GOT3 (cell line): ENCODE measurements at regions not wholly inside any gene's neighbourhood (a gene's known extent, or its start where the extent isn't known, plus 50 kb on each side); places are given as distances from the start of the nearest gene placed in this dataset.
"Not testable (repeated sequence)": the region's sequence is repeated elsewhere in the genome, so short reads cannot be mapped to it uniquely, and the experiment has no call there.

ENCODE experiments used
- DNase-seq: peaks from one replicate; lab custom pipeline; 2025; ENCODE audit warnings: mixed read lengths; lab: John Stamatoyannopoulos, UW

GRCh38 chr5:92633875-92634487 is 947.0 kb downstream of the NR2F1-AS1 start:
- no peak for DNase-seq

GRCh38 chr5:92633176-92633575 is 947.8 kb downstream of the NR2F1-AS1 start:
- DNase-seq = no peak

GRCh38 chr5:92631237-92631701 is 949.8 kb downstream of the NR2F1-AS1 start:
- DNase-seq = not testable (repeated sequence)

- no peak for DNase-seq
These were observed 951.4 kb downstream of the NR2F1-AS1 start for GRCh38 chr5:92629574-92629973.

GRCh38 chr5:92629000-92629399 is 952.0 kb downstream of the NR2F1-AS1 start:
- no peak for DNase-seq

GRCh38 chr5:92627186-92627585 is 953.8 kb downstream of the NR2F1-AS1 start:
- DNase-seq = no peak

- no peak for DNase-seq
These were observed 964.9 kb downstream of the NR2F1-AS1 start for GRCh38 chr5:92616085-92616484.

GRCh38 chr5:92613546-92613945 is 967.5 kb downstream of the NR2F1-AS1 start:
- no peak for DNase-seq

- not testable (repeated sequence) for DNase-seq
These were observed 970.6 kb downstream of the NR2F1-AS1 start for GRCh38 chr5:92610435-92610834.

- DNase-seq = no peak
These were observed 975.4 kb downstream of the NR2F1-AS1 start for GRCh38 chr5:92605591-92605990.

- no peak for DNase-seq
These were observed 981.7 kb downstream of the NR2F1-AS1 start for GRCh38 chr5:92599217-92599810.

GRCh38 chr5:92594031-92594430 is 987.0 kb downstream of the NR2F1-AS1 start:
- DNase-seq = no peak

GRCh38 chr5:92588876-92589275 is 992.1 kb downstream of the NR2F1-AS1 start:
- DNase-seq = no peak

GRCh38 chr5:92581690-92582089 is 999.3 kb downstream of the NR2F1-AS1 start:
- no peak for DNase-seq

- DNase-seq = no peak
These were observed 999.8 kb downstream of the NR2F1-AS1 start for GRCh38 chr5:92581249-92581648.

- DNase-seq = no peak
These were observed 1000.2 kb downstream of the NR2F1-AS1 start for GRCh38 chr5:92580814-92581213.

- no peak for DNase-seq
These were observed 1007.0 kb downstream of the NR2F1-AS1 start for GRCh38 chr5:92574023-92574422.

GRCh38 chr5:92568522-92568921 is 1012.5 kb downstream of the NR2F1-AS1 start:
- DNase-seq = no peak

GRCh38 chr5:92567831-92568450 is 1013.1 kb downstream of the NR2F1-AS1 start:
- no peak for DNase-seq

GRCh38 chr5:92566113-92566786 is 1014.8 kb downstream of the NR2F1-AS1 start:
- no peak for DNase-seq

- no peak for DNase-seq
These were observed 1015.3 kb downstream of the NR2F1-AS1 start for GRCh38 chr5:92565673-92566072.

GRCh38 chr5:92562065-92562464 is 1019.0 kb downstream of the NR2F1-AS1 start:
- no peak for DNase-seq
